ENCODE measurements at regions not wholly inside any gene's neighbourhood (a gene's known extent, or its start where the extent isn't known, plus 50 kb on each side); places are given as distances from the start of the nearest gene placed in this dataset.

DNA sequence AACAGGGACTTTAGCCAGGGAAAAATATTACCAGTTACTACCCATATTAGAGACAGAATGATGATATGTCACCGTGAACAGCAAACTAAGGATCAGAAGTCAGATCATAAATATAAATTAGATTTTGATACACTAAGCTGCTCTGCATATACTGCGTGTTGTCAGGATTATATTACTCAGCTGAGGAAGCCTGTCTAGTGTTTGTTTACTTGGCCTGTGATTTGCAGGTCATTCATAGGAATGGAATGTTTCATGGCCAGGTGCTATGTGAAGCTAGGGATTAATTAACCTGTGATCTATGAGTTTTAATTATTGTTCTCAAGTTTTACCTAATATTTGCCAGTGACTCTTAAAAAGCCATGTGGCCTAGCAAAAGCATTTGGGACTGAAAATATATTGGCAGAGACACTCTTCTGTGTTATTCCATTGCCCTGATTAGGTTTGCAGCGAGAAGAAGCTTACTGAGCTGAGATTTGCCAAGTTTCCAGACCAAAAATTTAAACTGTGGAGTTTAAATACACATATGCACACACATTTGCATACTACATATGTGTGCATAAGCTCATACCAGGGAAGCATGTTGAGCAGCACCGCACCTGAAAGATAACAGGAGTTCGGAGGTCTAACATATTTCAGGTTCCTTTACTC is 496.3 kb upstream of the GRIA1 start:
- H3K27ac ChIP-seq = no peak overlapping the region
- peak; percentile 46 for DNase-seq (ENCODE audit: low spot score)
- ChIA-PET CTCF (interaction anchor here (0.7 kb wide), 1 partner anchor 831 kb away, joined by 3 read pairs; no protein-coding TSS in a partner anchor), POLR2A (ENCODE audit: low non-redundant PET) (no interaction called here)
- TF ChIP-seq CTCF (conservative IDR thresholded peaks at IDR 0.05; ENCODE audit: low read depth) = no peak

DNA sequence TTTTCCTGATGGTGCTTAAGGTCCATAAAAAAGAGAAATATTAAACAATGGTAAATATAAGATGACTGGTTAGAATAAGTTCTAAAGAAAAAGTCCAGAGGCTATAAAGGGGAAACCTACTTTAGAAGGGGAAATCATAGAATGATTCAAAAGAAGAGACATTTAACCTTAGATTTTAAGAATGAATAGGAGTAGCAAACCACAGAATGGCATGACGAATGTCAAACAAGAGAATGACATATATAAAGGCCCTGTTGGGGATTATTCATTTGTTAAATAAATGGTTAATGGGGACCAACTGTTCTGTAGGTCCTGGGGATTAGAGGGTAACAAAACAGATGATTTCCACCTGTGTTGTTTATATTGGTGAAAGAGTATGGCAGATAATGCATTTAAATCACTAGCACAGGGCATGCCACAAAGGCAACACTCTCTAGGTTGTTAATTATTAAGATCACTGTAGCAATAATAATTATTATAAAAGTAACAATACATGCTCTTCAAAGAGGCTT is 495.2 kb upstream of the GRIA1 start:
- H3K27ac ChIP-seq = no peak overlapping the region
- no peak for DNase-seq (ENCODE audit: low spot score)
- no peak for TF ChIP-seq CTCF (conservative IDR thresholded peaks at IDR 0.05; ENCODE audit: low read depth)
- ChIA-PET CTCF (no interaction called here), POLR2A (ENCODE audit: low non-redundant PET) (no interaction called here)

- no peak for TF ChIP-seq CTCF (conservative IDR thresholded peaks at IDR 0.05; ENCODE audit: low read depth)
- POLR2A ChIA-PET (ENCODE audit: low non-redundant PET) = no interaction called here
- H3K27ac ChIP-seq = no peak overlapping the region
- DNase-seq (ENCODE audit: low spot score) = no peak
- CTCF ChIA-PET = interaction anchor here (0.6 kb wide), 1 partner anchor 1032 kb away, joined by 4 read pairs; no protein-coding TSS in a partner anchor
Observed at GRCh38 chr5:153005711-153006110, 484.8 kb upstream of the GRIA1 start.

GRCh38 chr5:153006681-153007080 is 483.8 kb upstream of the GRIA1 start:
- no peak for TF ChIP-seq CTCF (conservative IDR thresholded peaks at IDR 0.05; ENCODE audit: low read depth)
- DNase-seq (ENCODE audit: low spot score) = no peak
- POLR2A ChIA-PET (ENCODE audit: low non-redundant PET) = no interaction called here
- CTCF ChIA-PET = interaction anchor here (0.6 kb wide), 1 partner anchor 142 kb away, joined by 3 read pairs; no protein-coding TSS in a partner anchor
- no peak overlapping the region for H3K27ac ChIP-seq

DNA sequence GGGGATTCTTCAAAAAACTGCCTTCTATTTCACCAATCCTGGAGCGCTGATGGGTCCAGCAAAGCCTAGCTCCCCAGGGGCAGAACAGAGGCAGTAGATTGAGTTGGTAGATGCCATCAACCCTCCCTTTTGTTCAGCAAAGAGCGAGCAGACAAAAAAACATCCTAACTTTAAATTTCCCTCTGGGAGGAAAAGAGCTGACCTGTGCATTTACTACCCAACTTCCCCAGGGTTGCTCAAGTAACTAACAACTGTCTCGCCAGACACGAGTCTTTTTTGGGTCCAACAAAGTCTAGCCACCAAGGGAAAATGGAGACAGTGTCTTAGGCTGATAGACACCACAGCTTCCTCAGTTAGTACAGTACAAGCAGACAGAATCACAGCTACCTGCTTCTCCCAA is 476.3 kb upstream of the GRIA1 start:
- no peak for DNase-seq (ENCODE audit: low spot score)
- POLR2A ChIA-PET (ENCODE audit: low non-redundant PET) = no interaction called here
- H3K27ac ChIP-seq = no peak overlapping the region
- CTCF ChIA-PET = interaction anchor here (1.4 kb wide), 1 partner anchor 453 kb away, joined by 4 read pairs; no protein-coding TSS in a partner anchor
- no peak for TF ChIP-seq CTCF (conservative IDR thresholded peaks at IDR 0.05; ENCODE audit: low read depth)

- no peak for TF ChIP-seq CTCF (conservative IDR thresholded peaks at IDR 0.05; ENCODE audit: low read depth)
Observed at GRCh38 chr5:153018121-153018520, 472.3 kb upstream of the GRIA1 start.

More at GRCh38 chr5:153018121-153018520, 472.3 kb upstream of the GRIA1 start:
- CTCF ChIA-PET = interaction anchor here (0.7 kb wide), 1 partner anchor 133 kb away, joined by 6 read pairs; no protein-coding TSS in a partner anchor
- DNase-seq (ENCODE audit: low spot score) = no peak
- H3K27ac ChIP-seq = no peak overlapping the region
- POLR2A ChIA-PET (ENCODE audit: low non-redundant PET) = no interaction called here

Measured in RWPE1 (cell line).